A549 (cell line): ENCODE measurements at regions not wholly inside any gene's neighbourhood (a gene's known extent, or its start where the extent isn't known, plus 50 kb on each side); places are given as distances from the start of the nearest gene placed in this dataset.

Experiments used
- CHD2 ChIP-seq: fragments of 150-350 bp; IDR thresholded peaks from 2 replicates; pipeline ENCODE4 v1.6.1; 2014; ENCODE audit warnings: low read length; ENCODE audit not compliant: partially characterized antibody
- FOXS1 ChIP-seq: fragments of 250-450 bp; sonication (Bioruptor Pico); IDR thresholded peaks from 2 replicates; pipeline ENCODE4 v1.5.0; 2020; ENCODE audit warnings: mild to moderate bottlenecking, moderate library complexity
- KDM1A ChIP-seq: fragments of 200-600 bp; sonication (generic); IDR thresholded peaks from 2 replicates; pipeline ENCODE4 v1.6.1; 2016; ENCODE audit warnings: low read depth, mild to moderate bottlenecking
- RAD21 ChIP-seq, 2 experiments: fragments of >200 bp in 1 of 2; sonication (Bioruptor Twin) in 1 of 2; formaldehyde crosslinking in 1 of 2; IDR thresholded peaks in 1 of 2; conservative IDR thresholded peaks in 1 of 2; 2 replicates in 1 of 2; 3 replicates in 1 of 2; pipeline ENCODE4 v1.6.1; 2012 to 2018; ENCODE audit warnings: inconsistent platforms in 1 of 2
- ZNF302 ChIP-seq: fragments of 250-450 bp; sonication (Bioruptor Pico); IDR thresholded peaks from 2 replicates; pipeline ENCODE4 v1.9.0; 2021; ENCODE audit warnings: inconsistent platforms, mild to moderate bottlenecking, moderate library complexity
- TF ChIP-seq, protein P1 (sequence below): fragments of >200 bp; sonication (Bioruptor Twin); formaldehyde crosslinking; IDR thresholded peaks from 3 replicates; pipeline ENCODE4 v1.5.1; 2016
- TF ChIP-seq, protein P2 (sequence below): IDR thresholded peaks from 2 replicates; pipeline ENCODE4 v1.6.1; 2012

DNA sequence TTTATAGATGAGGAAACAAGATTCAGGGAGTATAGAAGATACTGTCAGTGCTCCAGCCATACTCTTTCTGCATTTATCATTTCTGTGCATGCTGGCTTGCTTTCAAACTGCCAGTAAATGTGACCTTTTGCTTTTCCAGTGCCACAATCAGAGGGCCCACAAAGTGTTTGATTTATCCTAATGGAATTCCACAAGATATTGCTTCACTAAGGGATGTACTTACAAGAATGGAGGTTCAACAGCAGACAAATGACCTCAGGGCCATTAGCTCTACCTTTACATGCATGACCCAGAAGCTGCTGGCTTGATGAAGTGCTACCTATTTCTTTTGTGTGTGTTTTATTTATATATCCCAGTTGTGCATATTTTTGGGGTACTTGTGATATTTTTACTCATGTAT lies 171.5 kb upstream of the GRIK2 start:
- TF ChIP-seq, protein P1, sequence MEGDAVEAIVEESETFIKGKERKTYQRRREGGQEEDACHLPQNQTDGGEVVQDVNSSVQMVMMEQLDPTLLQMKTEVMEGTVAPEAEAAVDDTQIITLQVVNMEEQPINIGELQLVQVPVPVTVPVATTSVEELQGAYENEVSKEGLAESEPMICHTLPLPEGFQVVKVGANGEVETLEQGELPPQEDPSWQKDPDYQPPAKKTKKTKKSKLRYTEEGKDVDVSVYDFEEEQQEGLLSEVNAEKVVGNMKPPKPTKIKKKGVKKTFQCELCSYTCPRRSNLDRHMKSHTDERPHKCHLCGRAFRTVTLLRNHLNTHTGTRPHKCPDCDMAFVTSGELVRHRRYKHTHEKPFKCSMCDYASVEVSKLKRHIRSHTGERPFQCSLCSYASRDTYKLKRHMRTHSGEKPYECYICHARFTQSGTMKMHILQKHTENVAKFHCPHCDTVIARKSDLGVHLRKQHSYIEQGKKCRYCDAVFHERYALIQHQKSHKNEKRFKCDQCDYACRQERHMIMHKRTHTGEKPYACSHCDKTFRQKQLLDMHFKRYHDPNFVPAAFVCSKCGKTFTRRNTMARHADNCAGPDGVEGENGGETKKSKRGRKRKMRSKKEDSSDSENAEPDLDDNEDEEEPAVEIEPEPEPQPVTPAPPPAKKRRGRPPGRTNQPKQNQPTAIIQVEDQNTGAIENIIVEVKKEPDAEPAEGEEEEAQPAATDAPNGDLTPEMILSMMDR = no peak
- no peak for TF ChIP-seq RAD21 (conservative IDR thresholded peaks at IDR 0.05 in 1 of 2, IDR thresholded peaks at IDR 0.05 in 1 of 2)
- TF ChIP-seq, protein P2, sequence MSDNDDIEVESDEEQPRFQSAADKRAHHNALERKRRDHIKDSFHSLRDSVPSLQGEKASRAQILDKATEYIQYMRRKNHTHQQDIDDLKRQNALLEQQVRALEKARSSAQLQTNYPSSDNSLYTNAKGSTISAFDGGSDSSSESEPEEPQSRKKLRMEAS = no peak
- no peak for TF ChIP-seq FOXS1 (CRISPR knock-in tag)
- no peak for TF ChIP-seq KDM1A
- TF ChIP-seq ZNF302 (CRISPR knock-in tag) = no peak
- TF ChIP-seq CHD2 = no peak
